RWPE1 (cell line): ENCODE measurements at regions not wholly inside any gene's neighbourhood (a gene's known extent, or its start where the extent isn't known, plus 50 kb on each side); places are given as distances from the start of the nearest gene placed in this dataset.

Experiments
- CTCF ChIA-PET: fragments of 350-600 bp; sonication (Branson Sonifier 250); formaldehyde crosslinking; extraction: SDS; loops from one replicate; lab custom pipeline; 2021; lab: Yijun Ruan, JAX
- POLR2A ChIA-PET: fragments of 400-600 bp; formaldehyde crosslinking; extraction: SDS; loops from one replicate; lab custom pipeline; 2020; ENCODE audit warnings: antibody characterized with exemption; ENCODE audit not compliant: low non-redundant PET; lab: Yijun Ruan, JAX
- DNase-seq: peaks from one replicate; pipeline ENCODE4 v3.0.0; 2012; ENCODE audit warnings: low spot score
- H3K27ac ChIP-seq: fragments of 450-650 bp; 2 replicates; pipeline ENCODE4 v1.5.1; 2017
- TF ChIP-seq, protein P1 (sequence below): fragments of 450-650 bp; conservative IDR thresholded peaks from 2 replicates; pipeline ENCODE4 v1.5.1; 2017; ENCODE audit warnings: low read depth, mild to moderate bottlenecking

DNA sequence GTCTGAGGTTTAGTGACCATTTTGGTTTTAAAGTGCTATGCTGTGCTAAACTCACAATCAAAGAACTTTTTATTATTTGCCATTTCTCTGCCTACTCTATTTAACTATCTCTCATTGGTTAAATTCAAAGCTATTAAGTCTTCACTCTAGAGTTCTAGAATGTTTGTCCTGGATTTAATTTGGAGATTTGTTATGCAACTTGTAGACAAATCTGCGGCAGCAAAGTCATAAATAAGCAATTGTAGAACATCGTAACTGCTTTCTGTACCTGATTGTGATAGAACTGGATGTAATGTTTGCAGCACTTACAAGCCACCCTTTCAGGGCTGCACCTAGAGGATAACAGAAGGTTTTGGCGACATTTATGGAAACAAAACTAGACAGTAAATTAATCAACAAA is 566.5 kb upstream of the ADGRL2 start:
- DNase-seq = no peak
- H3K27ac ChIP-seq = no peak overlapping the region
- TF ChIP-seq, protein P1, sequence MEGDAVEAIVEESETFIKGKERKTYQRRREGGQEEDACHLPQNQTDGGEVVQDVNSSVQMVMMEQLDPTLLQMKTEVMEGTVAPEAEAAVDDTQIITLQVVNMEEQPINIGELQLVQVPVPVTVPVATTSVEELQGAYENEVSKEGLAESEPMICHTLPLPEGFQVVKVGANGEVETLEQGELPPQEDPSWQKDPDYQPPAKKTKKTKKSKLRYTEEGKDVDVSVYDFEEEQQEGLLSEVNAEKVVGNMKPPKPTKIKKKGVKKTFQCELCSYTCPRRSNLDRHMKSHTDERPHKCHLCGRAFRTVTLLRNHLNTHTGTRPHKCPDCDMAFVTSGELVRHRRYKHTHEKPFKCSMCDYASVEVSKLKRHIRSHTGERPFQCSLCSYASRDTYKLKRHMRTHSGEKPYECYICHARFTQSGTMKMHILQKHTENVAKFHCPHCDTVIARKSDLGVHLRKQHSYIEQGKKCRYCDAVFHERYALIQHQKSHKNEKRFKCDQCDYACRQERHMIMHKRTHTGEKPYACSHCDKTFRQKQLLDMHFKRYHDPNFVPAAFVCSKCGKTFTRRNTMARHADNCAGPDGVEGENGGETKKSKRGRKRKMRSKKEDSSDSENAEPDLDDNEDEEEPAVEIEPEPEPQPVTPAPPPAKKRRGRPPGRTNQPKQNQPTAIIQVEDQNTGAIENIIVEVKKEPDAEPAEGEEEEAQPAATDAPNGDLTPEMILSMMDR = no peak
- CTCF ChIA-PET = no interaction called here
- POLR2A ChIA-PET = no interaction called here

- DNase-seq = no peak
- TF ChIP-seq, protein P1 = no peak
- ChIA-PET CTCF (no interaction called here), POLR2A (no interaction called here)
- H3K27ac ChIP-seq = no peak overlapping the region
These were observed 567.1 kb upstream of the ADGRL2 start for GRCh38 chr1:81233591-81233990.

- ChIA-PET POLR2A (no interaction called here), CTCF (interaction anchor here (0.7 kb wide), 1 partner anchor 153 kb away, joined by 6 read pairs; no protein-coding TSS in a partner anchor)
These were observed 568.3 kb upstream of the ADGRL2 start for GRCh38 chr1:81232420-81232819.

GRCh38 chr1:81231729-81232038 is 569.0 kb upstream of the ADGRL2 start:
- TF ChIP-seq, protein P1 = no peak
- CTCF ChIA-PET = no interaction called here
- no peak for DNase-seq
- H3K27ac ChIP-seq = no peak overlapping the region
- POLR2A ChIA-PET = no interaction called here

More at GRCh38 chr1:81232420-81232819, 568.3 kb upstream of the ADGRL2 start:
- TF ChIP-seq, protein P1 = no peak
- H3K27ac ChIP-seq = no peak overlapping the region
- DNase-seq = no peak

DNA sequence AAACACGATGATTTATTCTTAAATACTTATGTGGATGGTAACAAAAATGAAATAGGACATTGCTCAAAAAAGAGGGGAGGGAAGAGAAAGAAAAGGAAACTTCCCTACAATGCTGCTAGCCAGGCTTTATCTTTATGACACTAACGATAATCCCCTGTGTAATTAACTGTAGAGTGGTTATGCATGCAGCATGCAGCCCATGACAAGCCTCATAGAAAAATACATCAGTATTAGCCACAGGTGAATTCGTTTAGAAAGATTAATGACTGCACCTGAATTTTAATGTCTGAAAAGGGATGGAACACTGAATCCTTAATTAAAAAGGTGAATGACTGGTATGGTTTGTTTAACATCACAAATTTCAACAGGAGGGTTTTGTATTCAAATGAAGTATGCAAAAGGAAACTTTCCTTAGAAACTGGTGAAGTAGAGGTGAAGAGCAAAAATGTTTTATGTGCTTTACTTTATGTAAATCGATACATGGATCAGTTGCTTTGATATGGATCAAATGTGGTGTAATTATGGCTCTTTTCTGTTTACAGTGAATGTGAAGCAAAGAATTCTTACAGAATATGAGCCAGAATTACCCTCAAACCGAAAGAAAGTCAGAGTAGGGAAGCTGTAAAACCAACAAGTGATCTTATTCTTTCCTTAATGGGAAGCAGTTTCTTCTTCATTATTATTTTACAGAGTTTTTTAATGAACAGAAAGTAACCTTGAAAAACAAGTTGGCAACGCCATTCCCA is 569.6 kb upstream of the ADGRL2 start:
- H3K27ac ChIP-seq = no peak overlapping the region
- DNase-seq = no peak
- ChIA-PET CTCF (no interaction called here), POLR2A (no interaction called here)
- TF ChIP-seq, protein P1 = no peak

DNA sequence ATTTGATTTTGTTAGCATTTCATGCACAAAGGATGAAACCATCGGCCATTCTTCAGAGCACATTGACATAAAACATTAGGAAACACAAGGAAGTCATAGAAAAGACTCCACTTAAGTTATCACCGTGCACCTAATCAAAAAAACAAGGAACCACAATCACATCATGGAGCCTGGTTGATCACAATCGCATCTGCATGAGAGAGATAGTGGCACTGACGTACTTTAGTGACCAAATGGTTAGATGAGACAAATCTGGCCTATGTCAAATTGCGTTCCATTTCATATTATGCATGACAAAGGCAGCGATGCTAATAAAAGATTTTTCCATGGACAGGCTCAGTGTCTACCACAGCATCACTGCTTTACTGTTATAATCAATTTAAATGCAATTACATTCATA is 571.8 kb upstream of the ADGRL2 start:
- CTCF ChIA-PET = no interaction called here
- no peak for DNase-seq
- TF ChIP-seq, protein P1 = no peak
- POLR2A ChIA-PET = no interaction called here
- H3K27ac ChIP-seq = no peak overlapping the region
